CD4-positive, alpha-beta T cell (primary cell): ENCODE measurements at regions not wholly inside any gene's neighbourhood (a gene's known extent, or its start where the extent isn't known, plus 50 kb on each side); places are given as distances from the start of the nearest gene placed in this dataset.

Experiments used
- ATAC-seq: fragments of 200-7000 bp; cut with Tn5 transposase; one replicate; pipeline ENCODE4 v1.10.0; 2022; ENCODE audit warnings: mild to moderate bottlenecking; ENCODE audit not compliant: poor library complexity
- CTCF ChIA-PET: fragments of 350-600 bp; sonication (Branson Sonifier 250); formaldehyde crosslinking; loops from one replicate; lab custom pipeline; 2021; ENCODE audit warnings: antibody characterized with exemption, inconsistent platforms; lab: Charles Lee
- POLR2A ChIA-PET: fragments of 350-600 bp; sonication (Branson Sonifier 250); formaldehyde crosslinking; loops from one replicate; lab custom pipeline; 2021; ENCODE audit warnings: antibody characterized with exemption, inconsistent platforms; lab: Charles Lee
- DNase-seq, 14 experiments: peaks; one replicate each; pipeline ENCODE4 v3.0.0-alpha.2; 2013 to 2020; ENCODE audit warnings: mixed read lengths in 2 of 14
- H3K27ac ChIP-seq, 2 donors: one replicate each; pipeline versions ENCODE4 v1.5.1 to v1.7.0; 2013; ENCODE audit warnings: low read length in 2 of 2, low read depth in 1 of 2, mild to moderate bottlenecking in 1 of 2
- H3K27me3 ChIP-seq, 2 experiments: 1 replicate in 1 of 2; 2 replicates in 1 of 2; pipeline versions ENCODE4 v1.6.1 to v1.7.0; 2013; ENCODE audit warnings: low read length in 2 of 2, control low read depth in 1 of 2, mild to moderate bottlenecking in 1 of 2, moderate library complexity in 1 of 2; ENCODE audit not compliant: insufficient read depth in 2 of 2, control insufficient read depth in 1 of 2
- H3K36me3 ChIP-seq: one replicate; pipeline ENCODE4 v1.6.1; 2013; ENCODE audit warnings: low read length, control low read depth; ENCODE audit not compliant: insufficient read depth
- H3K4me1 ChIP-seq: one replicate; pipeline ENCODE4 v1.6.1; 2013; ENCODE audit warnings: low read length, control low read depth; ENCODE audit not compliant: insufficient read depth
- H3K4me3 ChIP-seq: one replicate; pipeline ENCODE4 v1.5.1; 2013; ENCODE audit warnings: mild to moderate bottlenecking, low read length, moderate library complexity
- H3K9me3 ChIP-seq, 2 experiments: 1 replicate in 1 of 2; 2 replicates in 1 of 2; pipeline versions ENCODE4 v1.6.1 to v1.7.0; 2013; ENCODE audit warnings: low read length in 2 of 2, mild to moderate bottlenecking in 2 of 2, control low read depth in 1 of 2, moderate library complexity in 1 of 2; ENCODE audit not compliant: control insufficient read depth in 1 of 2, insufficient read depth in 1 of 2
- H3K27ac Mint-ChIP-seq: one replicate; pipeline ENCODE4 v1.8.0; 2020; ENCODE audit warnings: mixed read lengths
- H3K27me3 Mint-ChIP-seq: one replicate; pipeline ENCODE4 v1.8.0; 2021; ENCODE audit warnings: mixed read lengths
- H3K36me3 Mint-ChIP-seq: one replicate; pipeline ENCODE4 v1.8.0; 2021; ENCODE audit warnings: low read depth, mixed read lengths
- H3K4me1 Mint-ChIP-seq: one replicate; pipeline ENCODE4 v1.8.0; 2021; ENCODE audit warnings: low read depth, mixed read lengths
- H3K4me3 Mint-ChIP-seq: one replicate; pipeline ENCODE4 v1.8.0; 2020; ENCODE audit warnings: mild to moderate bottlenecking, mixed read lengths
- H3K9me3 Mint-ChIP-seq: one replicate; pipeline ENCODE4 v1.8.0; 2020; ENCODE audit warnings: mixed read lengths
- CTCF ChIP-seq: fragments of 200-600 bp; IDR thresholded peaks from one replicate; pipeline ENCODE4 v1.8.0; 2022; ENCODE audit warnings: antibody characterized with exemption, mild to moderate bottlenecking
- intact Hi-C, 2 experiments: fragments of 100-400 bp; cut with DNase I in 1 of 2; cut with micrococcal nuclease in 1 of 2; formaldehyde crosslinking; loops; one replicate each; pipeline versions ENCODE4 v1.15.1 to v1.9.0; 2023 to 2025; cut with DNase I, micrococcal nuclease

GRCh38 chr13:103716718-103717117 is 650.5 kb upstream of the SLC10A2 start:
- no peaks in the 10 kb centered on the region for H3K36me3 Mint-ChIP-seq
- H3K4me3 Mint-ChIP-seq = no peak overlapping the region
- H3K36me3 ChIP-seq = no peaks in the 10 kb centered on the region
- ChIA-PET CTCF (no interaction called here), POLR2A (no interaction called here)
- no peaks in the 10 kb centered on the region for H3K4me1 ChIP-seq
- H3K27me3 ChIP-seq = no peaks in the 10 kb centered on the region
- no peak overlapping the region for H3K27ac ChIP-seq
- DNase-seq = no peak
- no peak for TF ChIP-seq CTCF
- no peaks in the 10 kb centered on the region for H3K27me3 Mint-ChIP-seq
- intact Hi-C loops = no loop called here
- no peaks in the 10 kb centered on the region for H3K9me3 ChIP-seq
- no peak overlapping the region for H3K27ac Mint-ChIP-seq
- no peak for ATAC-seq
- no peaks in the 10 kb centered on the region for H3K9me3 Mint-ChIP-seq
- no peaks in the 10 kb centered on the region for H3K4me1 Mint-ChIP-seq
- no peak overlapping the region for H3K4me3 ChIP-seq

- no peak for DNase-seq
- H3K9me3 ChIP-seq = no peaks in the 10 kb centered on the region
- no peak for ATAC-seq
- no peak for TF ChIP-seq CTCF
- Mint-ChIP-seq H3K36me3 (no peaks in the 10 kb centered on the region), H3K4me1 (no peaks in the 10 kb centered on the region), H3K4me3 (no peak overlapping the region), H3K27me3 (no peaks in the 10 kb centered on the region), H3K9me3 (no peaks in the 10 kb centered on the region), H3K27ac (no peak overlapping the region)
- H3K36me3 ChIP-seq = no peaks in the 10 kb centered on the region
- ChIA-PET CTCF (no interaction called here), POLR2A (no interaction called here)
- no peaks in the 10 kb centered on the region for H3K4me1 ChIP-seq
- no peaks in the 10 kb centered on the region for H3K27me3 ChIP-seq
- no peak overlapping the region for H3K4me3 ChIP-seq
- no peak overlapping the region for H3K27ac ChIP-seq
- intact Hi-C loops = no loop called here
These were observed 649.1 kb upstream of the SLC10A2 start for GRCh38 chr13:103715335-103715734.

- no peak for ATAC-seq
These were observed 637.0 kb upstream of the SLC10A2 start for GRCh38 chr13:103703246-103703645.

More at GRCh38 chr13:103703246-103703645, 637.0 kb upstream of the SLC10A2 start:
- Histone ChIP-seq H3K36me3 (no peaks in the 10 kb centered on the region), H3K9me3 (peaks cover 0 to 7% of the 10 kb centered on the region in 2 experiments), H3K4me3 (no peak overlapping the region), H3K27ac (no peak overlapping the region), H3K27me3 (no peaks in the 10 kb centered on the region), H3K4me1 (no peaks in the 10 kb centered on the region)
- Mint-ChIP-seq H3K27me3 (no peaks in the 10 kb centered on the region), H3K9me3 (peaks cover 4% of the 10 kb centered on the region), H3K4me1 (no peaks in the 10 kb centered on the region), H3K27ac (no peak overlapping the region), H3K4me3 (no peak overlapping the region), H3K36me3 (no peaks in the 10 kb centered on the region)
- DNase-seq = no peak
- CTCF ChIA-PET = interaction anchor here (0.6 kb wide), 1 partner anchor 62 kb away, joined by 3 read pairs; no protein-coding TSS in a partner anchor
- POLR2A ChIA-PET = no interaction called here
- TF ChIP-seq CTCF = no peak
- intact Hi-C loops = no loop called here
